IMR-90 (cell line): ENCODE measurements at regions not wholly inside any gene's neighbourhood (a gene's known extent, or its start where the extent isn't known, plus 50 kb on each side); places are given as distances from the start of the nearest gene placed in this dataset.

Source experiments
- ATAC-seq: fragments of 200-7000 bp; cut with Tn5 transposase; 2 replicates; pipeline ENCODE4 v1.9.1; 2020; ENCODE audit warnings: low read depth, mild to moderate bottlenecking, moderate library complexity
- BruUV-seq: library from RNA; stranded (reverse); fragments of 400-500 nt; replicated peaks from 2 replicates; lab custom pipeline; 2021; lab: Mats Ljungman, UMichigan
- CTCF ChIA-PET: fragments of 300-600 bp; formaldehyde crosslinking; extraction: SDS; loops from one replicate; lab custom pipeline; 2021; ENCODE audit warnings: antibody characterized with exemption; lab: Yijun Ruan, JAX
- POLR2A ChIA-PET: fragments of 300-600 bp; sonication (Branson Sonifier 250); formaldehyde crosslinking; loops from one replicate; lab custom pipeline; 2022; ENCODE audit warnings: antibody characterized with exemption; ENCODE audit not compliant: unreplicated experiment; lab: Charles Lee
- DNase-seq: peaks from one replicate; pipeline ENCODE4 v3.0.0; 2013
- H2AFZ ChIP-seq: replicated peaks from 2 replicates; pipeline ENCODE3; 2013; ENCODE audit warnings: low read length, mild to moderate bottlenecking; ENCODE audit not compliant: poor library complexity
- H2AK5ac ChIP-seq: 2 replicates; pipeline ENCODE4 v1.6.1; 2013; ENCODE audit warnings: low read depth, low read length, inconsistent platforms
- H2AK9ac ChIP-seq: replicated peaks from 2 replicates; pipeline ENCODE3; 2013; ENCODE audit warnings: mild to moderate bottlenecking, low read depth, low read length, moderate library complexity; ENCODE audit not compliant: poor library complexity
- H2BK120ac ChIP-seq: 2 replicates; pipeline ENCODE4 v1.6.1; 2013; ENCODE audit warnings: low read depth, low read length, inconsistent platforms
- H2BK15ac ChIP-seq: 3 replicates; pipeline ENCODE4 v1.6.1; 2013; ENCODE audit warnings: low read depth, low read length, inconsistent platforms
- H2BK20ac ChIP-seq: 2 replicates; pipeline ENCODE4 v1.6.1; 2013; ENCODE audit warnings: low read depth, mild to moderate bottlenecking, inconsistent platforms, low read length, moderate library complexity
- H2BK5ac ChIP-seq: 2 replicates; pipeline ENCODE4 v1.6.1; 2013; ENCODE audit warnings: mild to moderate bottlenecking, low read depth, low read length, inconsistent platforms; ENCODE audit not compliant: poor library complexity, severe bottlenecking
- H3K14ac ChIP-seq: replicated peaks from 2 replicates; pipeline ENCODE4 v1.6.1; 2013; ENCODE audit warnings: low read depth, low read length, inconsistent platforms
- H3K18ac ChIP-seq: 2 replicates; pipeline ENCODE4 v1.6.1; 2013; ENCODE audit warnings: low read depth, low read length, control low read depth
- H3K23ac ChIP-seq: 2 replicates; pipeline ENCODE4 v1.6.1; 2013; ENCODE audit warnings: low read depth, low read length, inconsistent platforms
- H3K27ac ChIP-seq: 2 replicates; pipeline ENCODE4 v1.5.1; 2013; ENCODE audit warnings: mild to moderate bottlenecking, control low read depth, low read length; ENCODE audit not compliant: insufficient read depth
- H3K27me3 ChIP-seq: 2 replicates; pipeline ENCODE4 v1.6.1; 2013; ENCODE audit warnings: low read length; ENCODE audit not compliant: control insufficient read depth, insufficient read depth
- H3K36me3 ChIP-seq: 2 replicates; pipeline ENCODE4 v1.6.1; 2013; ENCODE audit warnings: low read length, mixed read lengths; ENCODE audit not compliant: control insufficient read depth, insufficient read depth
- H3K4ac ChIP-seq: 2 replicates; pipeline ENCODE4 v1.6.1; 2013; ENCODE audit warnings: low read depth, low read length, inconsistent platforms
- H3K4me1 ChIP-seq: 2 replicates; pipeline ENCODE4 v1.6.1; 2013; ENCODE audit warnings: low read length, mixed read lengths; ENCODE audit not compliant: control insufficient read depth, insufficient read depth
- H3K4me2 ChIP-seq: 2 replicates; pipeline ENCODE4 v1.6.1; 2013; ENCODE audit warnings: low read depth, mild to moderate bottlenecking, control low read depth, low read length, moderate library complexity
- H3K4me3 ChIP-seq: 2 replicates; pipeline ENCODE4 v1.5.1; 2013; ENCODE audit warnings: low read depth, mild to moderate bottlenecking, control low read depth, low read length, moderate library complexity; ENCODE audit not compliant: insufficient read depth
- H3K56ac ChIP-seq: 2 replicates; pipeline ENCODE4 v1.6.1; 2013; ENCODE audit warnings: low read length, inconsistent platforms; ENCODE audit not compliant: insufficient read depth; ENCODE audit errors: extremely low read depth
- H3K79me1 ChIP-seq, 2 experiments: 2 replicates each; pipeline ENCODE4 v1.6.1; 2013; ENCODE audit warnings: low read length in 2 of 2, inconsistent platforms in 1 of 2, low read depth in 1 of 2
- H3K9ac ChIP-seq: 2 replicates; pipeline ENCODE4 v1.6.1; 2013; ENCODE audit warnings: low read depth, low read length, control low read depth
- H3K9me1 ChIP-seq: 2 replicates; pipeline ENCODE4 v1.6.1; 2013; ENCODE audit warnings: low read length, inconsistent platforms; ENCODE audit not compliant: insufficient read depth
- H3K9me3 ChIP-seq: 2 replicates; pipeline ENCODE4 v1.6.1; 2013; ENCODE audit warnings: low read length; ENCODE audit not compliant: control insufficient read depth, insufficient read depth
- H4K20me1 ChIP-seq: 2 replicates; pipeline ENCODE4 v1.6.1; 2013; ENCODE audit warnings: low read length, inconsistent platforms; ENCODE audit not compliant: insufficient read depth
- H4K5ac ChIP-seq: 2 replicates; pipeline ENCODE4 v1.6.1; 2013; ENCODE audit warnings: mild to moderate bottlenecking, low read depth, low read length, control low read depth
- H4K8ac ChIP-seq, 2 experiments: 2 replicates each; pipeline ENCODE4 v1.6.1; 2013; ENCODE audit warnings: low read depth in 2 of 2, low read length in 2 of 2, control low read depth in 1 of 2, inconsistent platforms in 1 of 2
- H4K91ac ChIP-seq: 2 replicates; pipeline ENCODE4 v1.6.1; 2013; ENCODE audit warnings: low read depth, low read length, inconsistent platforms; ENCODE audit not compliant: insufficient read depth
- BHLHE40 ChIP-seq: fragments of 150-350 bp; IDR thresholded peaks from 2 replicates; pipeline ENCODE4 v1.6.1; 2016; ENCODE audit warnings: mild to moderate bottlenecking, low read depth, low read length
- CEBPB ChIP-seq: IDR thresholded peaks from 2 replicates; pipeline ENCODE4 v1.6.1; 2012; ENCODE audit warnings: low read depth, low read length, improper control_type of control experiment
- CHD1 ChIP-seq: IDR thresholded peaks from 2 replicates; pipeline ENCODE4 v1.6.1; 2012; ENCODE audit warnings: low read depth, low read length, improper control_type of control experiment
- ELK1 ChIP-seq: fragments of 150-350 bp; IDR thresholded peaks from 2 replicates; pipeline ENCODE4 v1.6.1; 2016; ENCODE audit warnings: low read depth, mild to moderate bottlenecking, low read length, moderate library complexity, borderline replicate concordance
- FOS ChIP-seq: fragments of 150-350 bp; IDR thresholded peaks from 2 replicates; pipeline ENCODE4 v1.6.1; 2016; ENCODE audit warnings: low read depth, low read length
- MAFK ChIP-seq: IDR thresholded peaks from 2 replicates; pipeline ENCODE4 v1.6.1; 2012; ENCODE audit warnings: low read depth, low read length, improper control_type of control experiment
- MAZ ChIP-seq: IDR thresholded peaks from 2 replicates; pipeline ENCODE4 v1.6.1; 2012; ENCODE audit warnings: low read depth, mild to moderate bottlenecking, low read length, improper control_type of control experiment, moderate library complexity, borderline replicate concordance
- MXI1 ChIP-seq: IDR thresholded peaks from 2 replicates; pipeline ENCODE4 v1.6.1; 2012; ENCODE audit warnings: low read depth, mild to moderate bottlenecking, low read length, moderate library complexity, borderline replicate concordance
- NFE2L2 ChIP-seq: fragments of 150-350 bp; IDR thresholded peaks from 2 replicates; pipeline ENCODE4 v1.6.1; 2016; ENCODE audit warnings: low read depth, mild to moderate bottlenecking, low read length
- POLR2A ChIP-seq: IDR thresholded peaks from 2 replicates; pipeline ENCODE4 v1.6.1; 2012; ENCODE audit warnings: mild to moderate bottlenecking, low read depth, low read length
- RAD21 ChIP-seq: IDR thresholded peaks from 2 replicates; pipeline ENCODE4 v1.6.1; 2012; ENCODE audit warnings: low read length, improper control_type of control experiment
- RCOR1 ChIP-seq: IDR thresholded peaks from 2 replicates; pipeline ENCODE4 v1.6.1; 2012; ENCODE audit warnings: mild to moderate bottlenecking, low read length, improper control_type of control experiment; ENCODE audit not compliant: insufficient replicate concordance
- RFX5 ChIP-seq: IDR thresholded peaks from 2 replicates; pipeline ENCODE4 v1.8.0; 2012; ENCODE audit warnings: low read depth, mild to moderate bottlenecking, low read length, moderate library complexity
- SMC3 ChIP-seq: fragments of 150-350 bp; IDR thresholded peaks from 2 replicates; pipeline ENCODE4 v1.6.1; 2016; ENCODE audit warnings: low read depth, mild to moderate bottlenecking, antibody characterized with exemption, low read length, moderate library complexity
- WGBS, 2 experiments: methylation state at CpG; one replicate each; pipeline versions ENCODE4 v1.1.5 to v1.1.7; 2013; ENCODE audit warnings: missing lambda C conversion rate in 2 of 2; ENCODE audit not compliant: insufficient read length in 1 of 2; ENCODE audit errors: extremely low coverage in 2 of 2; 5-methylcytosine and 5-hydroxymethylcytosine counted together
- dilution Hi-C: fragments of 300-500 bp; cut with HindIII; formaldehyde crosslinking; loops from one replicate; pipeline ENCODE4 v1.14.3; 2018; ENCODE audit warnings: low sequenced_read_pairs; ENCODE audit not compliant: unreplicated experiment
- in situ Hi-C: fragments of 300-500 bp; cut with MboI; formaldehyde crosslinking; loops from 3 replicates; pipeline ENCODE4 v1.14.3; 2019; ENCODE audit warnings: low sequenced_read_pairs, inconsistent platforms, mixed read lengths
- intact Hi-C: fragments of 100-400 bp; cut with micrococcal nuclease; formaldehyde crosslinking; loops from 2 replicates; pipeline ENCODE4 v1.10.0; 2022
- TF ChIP-seq, protein P1 (sequence below): fragments of 150-350 bp; IDR thresholded peaks from 2 replicates; pipeline ENCODE4 v1.6.1; 2017; ENCODE audit warnings: mild to moderate bottlenecking, antibody characterized with exemption, low read length, low read depth
- TF ChIP-seq, protein P2 (sequence below): conservative IDR thresholded peaks from 2 replicates; pipeline ENCODE4 v1.5.1; 2012; ENCODE audit warnings: mild to moderate bottlenecking, low read depth, low read length, improper control_type of control experiment

- no peak overlapping the region for H3K56ac ChIP-seq
- H3K4me3 ChIP-seq, result no peak overlapping the region
- H3K23ac ChIP-seq, result no peak overlapping the region
- no peaks in the 10 kb centered on the region for H3K9me3 ChIP-seq
- dilution Hi-C loops (no loop called here), in situ Hi-C loops (no loop called here), intact Hi-C loops (no loop called here)
- no peak overlapping the region for H3K18ac ChIP-seq
- H2AFZ ChIP-seq, result no peak overlapping the region
- H2AK9ac ChIP-seq, result no peak overlapping the region
- TF ChIP-seq MAFK, result no peak
- TF ChIP-seq POLR2A, result no peak
- no peak for TF ChIP-seq CHD1
- no peak for TF ChIP-seq CEBPB
- TF ChIP-seq, protein P1, sequence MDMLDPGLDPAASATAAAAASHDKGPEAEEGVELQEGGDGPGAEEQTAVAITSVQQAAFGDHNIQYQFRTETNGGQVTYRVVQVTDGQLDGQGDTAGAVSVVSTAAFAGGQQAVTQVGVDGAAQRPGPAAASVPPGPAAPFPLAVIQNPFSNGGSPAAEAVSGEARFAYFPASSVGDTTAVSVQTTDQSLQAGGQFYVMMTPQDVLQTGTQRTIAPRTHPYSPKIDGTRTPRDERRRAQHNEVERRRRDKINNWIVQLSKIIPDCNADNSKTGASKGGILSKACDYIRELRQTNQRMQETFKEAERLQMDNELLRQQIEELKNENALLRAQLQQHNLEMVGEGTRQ, result no peak
- TF ChIP-seq SMC3, result no peak
- TF ChIP-seq RAD21, result no peak
- no peak for TF ChIP-seq NFE2L2
- no peak for TF ChIP-seq BHLHE40
- no peak for TF ChIP-seq MXI1
- TF ChIP-seq RFX5, result no peak
- TF ChIP-seq ELK1, result no peak
- TF ChIP-seq, protein P2, sequence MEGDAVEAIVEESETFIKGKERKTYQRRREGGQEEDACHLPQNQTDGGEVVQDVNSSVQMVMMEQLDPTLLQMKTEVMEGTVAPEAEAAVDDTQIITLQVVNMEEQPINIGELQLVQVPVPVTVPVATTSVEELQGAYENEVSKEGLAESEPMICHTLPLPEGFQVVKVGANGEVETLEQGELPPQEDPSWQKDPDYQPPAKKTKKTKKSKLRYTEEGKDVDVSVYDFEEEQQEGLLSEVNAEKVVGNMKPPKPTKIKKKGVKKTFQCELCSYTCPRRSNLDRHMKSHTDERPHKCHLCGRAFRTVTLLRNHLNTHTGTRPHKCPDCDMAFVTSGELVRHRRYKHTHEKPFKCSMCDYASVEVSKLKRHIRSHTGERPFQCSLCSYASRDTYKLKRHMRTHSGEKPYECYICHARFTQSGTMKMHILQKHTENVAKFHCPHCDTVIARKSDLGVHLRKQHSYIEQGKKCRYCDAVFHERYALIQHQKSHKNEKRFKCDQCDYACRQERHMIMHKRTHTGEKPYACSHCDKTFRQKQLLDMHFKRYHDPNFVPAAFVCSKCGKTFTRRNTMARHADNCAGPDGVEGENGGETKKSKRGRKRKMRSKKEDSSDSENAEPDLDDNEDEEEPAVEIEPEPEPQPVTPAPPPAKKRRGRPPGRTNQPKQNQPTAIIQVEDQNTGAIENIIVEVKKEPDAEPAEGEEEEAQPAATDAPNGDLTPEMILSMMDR, result no peak
- no peak for TF ChIP-seq FOS
- TF ChIP-seq RCOR1, result no peak
- no peak for TF ChIP-seq MAZ
- H3K14ac ChIP-seq, result no peak overlapping the region
- no peaks in the 10 kb centered on the region for H4K20me1 ChIP-seq
- no peak overlapping the region for H2BK5ac ChIP-seq
- H4K8ac ChIP-seq, result no peak overlapping the region
- no peak overlapping the region; the same call in 1 of the 2 replicates for H3K4ac ChIP-seq
- no peak overlapping the region for H3K4me2 ChIP-seq
- BruUV-seq, result no TSS peak
- ChIA-PET POLR2A (no interaction called here), CTCF (no interaction called here)
- no peaks in the 10 kb centered on the region for H3K27me3 ChIP-seq
- no peaks in the 10 kb centered on the region for H3K9me1 ChIP-seq
- DNase-seq, result peak; percentile 47
- H4K5ac ChIP-seq, result no peak overlapping the region
- no peak overlapping the region for H3K27ac ChIP-seq
- H3K79me1 ChIP-seq, result no peaks in the 10 kb centered on the region
- WGBS, 2 experiments, result no CpG with 5 or more reads among the region's 1 CpG
- no peaks in the 10 kb centered on the region for H3K36me3 ChIP-seq
- H2BK15ac ChIP-seq, result peak overlapping the region; percentile 10; the same call in 1 of the 3 replicates
- H2AK5ac ChIP-seq, result no peak overlapping the region
- no peak overlapping the region for H2BK120ac ChIP-seq
- H3K4me1 ChIP-seq, result peaks cover 3% of the 10 kb centered on the region
- no peak overlapping the region for H2BK20ac ChIP-seq
- ATAC-seq, result no peak
- no peak overlapping the region for H3K9ac ChIP-seq
- H4K91ac ChIP-seq, result no peak overlapping the region
These were observed 251.1 kb downstream of the INHBA start for GRCh38 chr7:41451826-41452225.
